ENCODE measurements at regions not wholly inside any gene's neighbourhood (a gene's known extent, or its start where the extent isn't known, plus 50 kb on each side); places are given as distances from the start of the nearest gene placed in this dataset.

- no peak for DNase-seq (ENCODE audit: low spot score)
These were observed 2144.2 kb downstream of the PCDH9 start for GRCh38 chr13:65085977-65086376.

GRCh38 chr13:65074248-65074647 is 2155.9 kb downstream of the PCDH9 start:
- DNase-seq (ENCODE audit: low spot score), result no peak

- no peak for DNase-seq (ENCODE audit: low spot score)
These were observed 2165.2 kb downstream of the PCDH9 start for GRCh38 chr13:65064967-65065366.

- no peak for DNase-seq (ENCODE audit: low spot score)
These were observed 2166.4 kb downstream of the PCDH9 start for GRCh38 chr13:65063753-65064152.

- DNase-seq (ENCODE audit: low spot score), result no peak
These were observed 2172.2 kb downstream of the PCDH9 start for GRCh38 chr13:65057986-65058385.

- no peak for DNase-seq (ENCODE audit: low spot score)
These were observed 2175.9 kb downstream of the PCDH9 start for GRCh38 chr13:65054277-65054676.

- DNase-seq (ENCODE audit: low spot score), result no peak
These were observed 2193.1 kb downstream of the PCDH9 start for GRCh38 chr13:65036999-65037398.

- no peak for DNase-seq (ENCODE audit: low spot score)
These were observed 2194.8 kb downstream of the PCDH9 start for GRCh38 chr13:65035302-65035701.

- DNase-seq (ENCODE audit: low spot score), result peak; percentile 68
These were observed 2195.9 kb downstream of the PCDH9 start for GRCh38 chr13:65034266-65034665.

- DNase-seq (ENCODE audit: low spot score), result no peak
These were observed 2197.3 kb downstream of the PCDH9 start for GRCh38 chr13:65032825-65033224.

- no peak for DNase-seq (ENCODE audit: low spot score)
These were observed 2202.0 kb downstream of the PCDH9 start for GRCh38 chr13:65028101-65028500.

- DNase-seq (ENCODE audit: low spot score), result no peak
These were observed 2203.6 kb downstream of the PCDH9 start for GRCh38 chr13:65026505-65026904.

GRCh38 chr13:65011378-65011777 is 2218.8 kb downstream of the PCDH9 start:
- DNase-seq (ENCODE audit: low spot score), result no peak

- no peak for DNase-seq (ENCODE audit: low spot score)
These were observed 2232.7 kb downstream of the PCDH9 start for GRCh38 chr13:64997438-64997837.

GRCh38 chr13:64993514-64994164 is 2236.5 kb downstream of the PCDH9 start:
- DNase-seq (ENCODE audit: low spot score), result no peak

- no peak for DNase-seq (ENCODE audit: low spot score)
These were observed 2237.8 kb downstream of the PCDH9 start for GRCh38 chr13:64992314-64992713.

GRCh38 chr13:64985075-64985474 is 2245.1 kb downstream of the PCDH9 start:
- no peak for DNase-seq (ENCODE audit: low spot score)

- DNase-seq (ENCODE audit: low spot score), result no peak
These were observed 2267.7 kb downstream of the PCDH9 start for GRCh38 chr13:64962404-64962803.

- no peak for DNase-seq (ENCODE audit: low spot score)
These were observed 2270.9 kb downstream of the PCDH9 start for GRCh38 chr13:64959276-64959675.

GRCh38 chr13:64958106-64958505 is 2272.0 kb downstream of the PCDH9 start:
- no peak for DNase-seq (ENCODE audit: low spot score)

GRCh38 chr13:64938660-64939059 is 2291.5 kb downstream of the PCDH9 start:
- DNase-seq (ENCODE audit: low spot score), result no peak

- no peak for DNase-seq (ENCODE audit: low spot score)
These were observed 2292.8 kb downstream of the PCDH9 start for GRCh38 chr13:64937302-64937701.

- DNase-seq (ENCODE audit: low spot score), result no peak
These were observed 2293.3 kb downstream of the PCDH9 start for GRCh38 chr13:64936879-64937278.

- no peak for DNase-seq (ENCODE audit: low spot score)
These were observed 2294.7 kb downstream of the PCDH9 start for GRCh38 chr13:64935441-64935840.

Data from mesenteric fat pad (tissue), 1 donor.